SK-N-DZ (cell line): ENCODE measurements at regions not wholly inside any gene's neighbourhood (a gene's known extent, or its start where the extent isn't known, plus 50 kb on each side); places are given as distances from the start of the nearest gene placed in this dataset.
"Not testable (repeated sequence)": the region's sequence is repeated elsewhere in the genome, so short reads cannot be mapped to it uniquely, and the experiment has no call there.

Experiments
- DNase-seq: peaks from one replicate; pipeline ENCODE4 v3.0.0-alpha.2; 2015; ENCODE audit warnings: low spot score

DNA sequence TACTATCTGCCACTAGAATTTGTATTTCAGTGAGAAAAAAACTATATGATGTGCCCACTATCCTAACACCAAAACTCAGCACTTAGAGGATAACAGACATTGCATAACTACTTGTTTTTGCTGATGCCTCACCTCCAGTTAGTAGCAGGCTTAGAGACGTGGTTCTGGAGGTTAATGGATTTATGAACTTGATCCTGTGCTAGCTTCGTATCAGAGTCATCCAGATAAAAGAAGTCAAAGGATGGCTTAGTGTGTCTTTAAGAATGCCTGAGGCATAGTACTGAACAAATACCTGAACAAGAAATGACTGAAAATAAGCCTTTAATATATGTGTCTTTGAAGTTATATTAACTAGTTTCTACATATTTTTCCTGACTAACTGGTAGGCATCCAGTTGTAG is 414.9 kb upstream of the PTCHD4 start:
- DNase-seq, result no peak

GRCh38 chr6:48520951-48521350 is 410.0 kb upstream of the PTCHD4 start:
- no peak for DNase-seq

- DNase-seq, result no peak
Measured at GRCh38 chr6:48512390-48512789, 401.4 kb upstream of the PTCHD4 start.

DNA sequence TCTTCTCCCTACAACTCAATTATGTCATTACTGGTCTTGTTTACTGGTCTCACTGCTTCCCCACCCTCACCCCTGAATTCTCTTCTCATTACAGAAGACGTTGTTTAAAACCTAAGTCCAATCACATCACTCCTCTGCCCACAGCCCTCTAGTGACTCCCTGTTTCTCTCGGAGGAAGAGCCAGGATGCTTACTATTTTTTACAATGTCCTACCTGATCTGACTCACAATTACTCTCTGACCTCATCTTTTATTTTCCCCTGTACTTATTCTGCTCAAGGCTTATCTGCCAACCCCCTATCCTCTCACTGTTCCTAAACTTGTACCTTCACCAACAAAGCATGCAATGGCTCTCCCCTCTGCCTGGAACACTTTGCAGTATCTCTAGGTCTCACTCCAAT is 400.4 kb upstream of the PTCHD4 start:
- no peak for DNase-seq

DNA sequence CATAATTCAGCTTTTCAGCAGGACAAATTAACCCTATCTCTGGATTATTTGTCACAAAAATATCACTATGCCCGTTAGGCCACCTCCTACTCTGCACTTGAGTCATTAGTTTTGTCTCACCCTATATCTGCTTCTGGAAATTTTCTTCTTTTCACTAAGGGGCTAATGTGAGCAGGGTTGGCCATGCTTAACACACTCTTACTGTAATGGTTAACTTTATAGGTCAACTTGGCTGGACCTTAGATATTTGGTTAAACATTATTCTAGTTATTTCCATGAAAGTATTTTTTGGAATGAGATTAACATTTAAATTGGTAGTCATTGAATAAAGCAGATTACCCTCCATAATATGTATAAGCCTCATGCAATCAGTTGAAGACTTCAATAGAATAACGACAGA is 394.6 kb upstream of the PTCHD4 start:
- no peak for DNase-seq

DNA sequence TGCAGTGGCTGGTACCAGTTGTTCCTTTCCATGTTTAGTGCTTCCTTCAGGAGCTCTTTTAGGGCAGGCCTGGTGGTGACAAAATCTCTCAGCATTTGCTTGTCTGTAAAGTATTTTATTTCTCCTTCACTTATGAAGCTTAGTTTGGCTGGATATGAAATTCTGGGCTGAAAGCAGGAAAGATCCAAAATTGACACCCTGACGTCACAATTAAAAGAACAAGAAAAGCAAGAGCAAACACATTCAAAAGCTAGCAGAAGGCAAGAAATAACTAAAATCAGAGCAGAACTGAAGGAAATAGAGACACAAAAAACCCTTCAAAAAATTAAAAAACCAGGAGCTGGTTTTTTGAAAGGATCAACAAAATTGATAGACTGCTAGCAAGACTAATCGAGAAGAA is 382.4 kb upstream of the PTCHD4 start:
- not testable (repeated sequence) for DNase-seq

DNA sequence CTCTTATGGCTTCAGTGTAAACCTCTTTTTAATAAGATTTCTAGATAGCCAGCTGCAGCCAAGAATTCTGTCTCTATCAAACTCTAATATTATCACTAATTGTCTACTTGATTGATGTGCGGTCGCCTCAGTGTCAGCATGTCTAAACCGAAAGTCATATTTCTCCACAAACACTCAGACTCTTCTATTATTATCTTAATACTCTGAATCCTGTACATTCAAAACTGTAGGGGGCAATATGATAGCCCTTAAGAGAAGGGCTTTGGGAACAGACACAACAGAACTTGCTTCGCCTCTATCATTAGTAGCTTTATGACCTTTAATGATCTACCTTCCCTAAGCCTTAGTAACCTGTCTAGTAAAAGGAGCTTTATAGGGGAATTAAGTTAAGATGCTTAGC is 379.7 kb upstream of the PTCHD4 start:
- no peak for DNase-seq

DNA sequence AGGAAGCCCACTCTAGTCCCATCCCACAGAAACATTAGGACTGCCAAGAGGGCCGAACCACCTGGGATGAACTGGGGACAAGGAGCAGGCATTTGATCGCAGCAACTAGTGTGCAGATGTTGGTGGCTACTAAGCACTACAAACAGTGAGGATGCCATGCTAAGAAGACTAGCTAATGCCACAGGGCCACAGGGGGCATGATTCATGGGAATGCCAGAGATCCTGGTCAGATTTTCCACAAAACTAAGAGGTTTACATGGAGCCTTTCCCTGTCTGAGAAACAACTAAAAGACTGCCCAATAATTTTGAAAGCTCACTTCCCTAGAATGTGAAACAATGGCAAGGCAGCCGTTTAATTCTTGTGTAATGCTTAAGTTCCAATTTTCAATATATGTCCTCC is 375.9 kb upstream of the PTCHD4 start:
- DNase-seq, result no peak

- no peak for DNase-seq
Measured at GRCh38 chr6:48486373-48486772, 375.4 kb upstream of the PTCHD4 start.

GRCh38 chr6:48476257-48476656 is 365.3 kb upstream of the PTCHD4 start:
- no peak for DNase-seq

GRCh38 chr6:48475275-48475674 is 364.3 kb upstream of the PTCHD4 start:
- DNase-seq, result no peak

- no peak for DNase-seq
Measured at GRCh38 chr6:48474830-48475229, 363.8 kb upstream of the PTCHD4 start.

GRCh38 chr6:48474136-48474535 is 363.1 kb upstream of the PTCHD4 start:
- no peak for DNase-seq

DNA sequence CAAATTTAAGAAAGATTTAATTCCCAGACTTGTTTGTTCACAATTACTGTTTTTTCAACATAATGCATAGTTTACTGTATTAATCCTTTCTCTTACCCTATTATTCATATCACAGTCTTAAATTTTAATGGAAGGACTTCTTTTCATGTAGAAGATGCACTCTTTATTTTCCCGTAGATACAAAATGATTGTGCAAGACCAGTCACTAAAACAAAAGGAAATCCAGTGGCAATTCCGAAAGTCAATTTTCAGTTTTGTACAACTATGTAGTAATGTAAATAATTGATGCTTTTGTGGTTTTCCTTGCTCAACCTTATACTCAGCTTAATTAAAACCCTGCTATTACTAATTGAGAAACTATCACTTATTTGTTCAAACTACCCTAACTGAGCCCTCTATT is 361.5 kb upstream of the PTCHD4 start:
- no peak for DNase-seq

GRCh38 chr6:48472091-48472490 is 361.1 kb upstream of the PTCHD4 start:
- DNase-seq, result no peak

- DNase-seq, result no peak
Measured at GRCh38 chr6:48471326-48471725, 360.3 kb upstream of the PTCHD4 start.

- no peak for DNase-seq
Measured at GRCh38 chr6:48449002-48449401, 338.0 kb upstream of the PTCHD4 start.

DNA sequence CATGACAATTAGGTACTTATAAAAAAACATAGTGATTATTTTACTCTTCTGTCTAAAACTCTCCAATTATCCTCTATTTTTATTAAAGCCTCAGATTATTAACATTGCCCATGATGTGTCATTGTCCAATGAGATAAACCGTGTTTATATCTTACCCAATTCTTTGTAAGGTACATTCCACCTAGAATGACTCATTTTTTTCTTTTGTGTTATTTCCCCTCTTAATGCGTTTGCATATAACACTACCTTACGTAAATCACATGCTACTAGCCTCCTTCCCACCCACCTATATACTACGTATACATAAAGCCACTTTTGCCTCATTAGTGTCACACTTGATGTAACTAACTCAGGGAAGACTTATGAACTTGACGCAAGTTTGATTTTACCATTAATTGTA is 336.3 kb upstream of the PTCHD4 start:
- no peak for DNase-seq

- DNase-seq, result no peak
Measured at GRCh38 chr6:48429610-48430009, 318.6 kb upstream of the PTCHD4 start.

DNA sequence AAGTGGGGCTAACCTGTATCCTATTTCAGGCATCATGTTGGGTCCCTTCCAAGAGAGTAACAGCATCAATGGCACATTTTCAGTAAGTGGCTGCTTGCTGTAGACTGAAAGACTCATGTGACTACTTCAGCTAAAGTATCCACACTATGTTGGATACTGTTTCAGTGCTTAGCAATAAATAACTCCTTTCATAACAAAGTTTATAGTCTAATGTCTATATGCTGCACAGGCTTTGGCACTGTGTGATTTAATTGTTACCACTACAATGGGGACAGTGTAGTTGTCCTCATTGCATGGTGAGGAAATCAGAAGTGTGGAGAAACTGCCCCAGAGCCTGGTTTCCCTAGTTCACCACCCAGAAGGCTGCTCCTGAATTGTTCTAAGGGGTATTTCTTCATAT is 318.0 kb upstream of the PTCHD4 start:
- no peak for DNase-seq

DNA sequence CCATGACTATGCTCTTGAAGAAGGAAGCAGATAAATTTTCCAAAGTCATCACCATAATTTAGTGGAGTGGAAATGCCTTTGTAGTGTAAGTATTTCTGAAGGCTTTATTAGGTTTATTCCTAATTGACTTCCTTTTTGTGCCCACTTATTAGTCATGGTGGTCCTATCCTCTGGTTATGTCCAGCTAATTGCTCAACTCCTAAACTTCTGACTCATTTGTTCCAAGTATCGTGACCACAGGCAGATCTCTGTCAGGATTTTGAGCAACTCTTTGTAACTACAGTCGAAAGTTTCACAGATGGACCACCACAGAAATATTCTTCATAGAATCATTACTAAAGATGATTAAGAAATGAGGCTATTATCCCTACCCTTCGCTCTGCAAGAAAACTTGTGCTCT is 315.6 kb upstream of the PTCHD4 start:
- DNase-seq, result no peak

- no peak for DNase-seq
Measured at GRCh38 chr6:48423640-48424365, 312.8 kb upstream of the PTCHD4 start.

GRCh38 chr6:48419992-48420391 is 309.0 kb upstream of the PTCHD4 start:
- DNase-seq, result no peak

- DNase-seq, result no peak
Measured at GRCh38 chr6:48417927-48418326, 306.9 kb upstream of the PTCHD4 start.
